ENCODE measurements at regions not wholly inside any gene's neighbourhood (a gene's known extent, or its start where the extent isn't known, plus 50 kb on each side); places are given as distances from the start of the nearest gene placed in this dataset.

DNA sequence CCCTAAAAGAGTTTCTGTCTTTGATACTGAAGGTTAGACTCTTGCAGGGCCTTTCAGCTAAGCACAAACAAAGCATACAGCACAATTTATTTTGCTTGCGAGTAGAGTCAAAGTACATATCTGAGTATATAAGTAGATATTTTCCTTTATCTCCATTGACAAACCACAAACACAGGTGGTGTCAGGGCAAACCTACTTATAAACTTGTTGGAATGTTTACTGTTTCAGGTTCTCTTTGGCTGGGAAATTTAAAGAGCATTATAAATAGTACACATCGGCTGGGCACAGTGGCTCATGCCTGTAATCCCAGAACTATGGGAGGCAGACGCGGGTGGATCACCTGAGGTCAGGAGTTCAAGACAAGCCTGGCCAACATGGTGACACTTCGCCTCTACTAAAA is 442.6 kb upstream of the PSMD7 start:
- H3K36me3 ChIP-seq (ENCODE audit: control insufficient read depth, insufficient read depth, low read length) = no peaks in the 10 kb centered on the region
- H3K4me3 ChIP-seq (ENCODE audit: insufficient read depth, low read depth, low read length) = no peak overlapping the region
- H3K27me3 ChIP-seq (ENCODE audit: control insufficient read depth, insufficient read depth, low read length, poor library complexity, severe bottlenecking) = no peaks in the 10 kb centered on the region
- no peaks in the 10 kb centered on the region for H3K4me1 ChIP-seq (ENCODE audit: control insufficient read depth, insufficient read depth, low read length)
- no peaks in the 10 kb centered on the region for H3K9me3 ChIP-seq (ENCODE audit: control insufficient read depth, low read length)
- 87 to 91% methylated on average over 4 of the region's 5 CpGs for WGBS, 2 experiments
- H3K27ac ChIP-seq (ENCODE audit: insufficient read depth, low read depth, low read length, poor library complexity, severe bottlenecking) = no peak overlapping the region

DNA sequence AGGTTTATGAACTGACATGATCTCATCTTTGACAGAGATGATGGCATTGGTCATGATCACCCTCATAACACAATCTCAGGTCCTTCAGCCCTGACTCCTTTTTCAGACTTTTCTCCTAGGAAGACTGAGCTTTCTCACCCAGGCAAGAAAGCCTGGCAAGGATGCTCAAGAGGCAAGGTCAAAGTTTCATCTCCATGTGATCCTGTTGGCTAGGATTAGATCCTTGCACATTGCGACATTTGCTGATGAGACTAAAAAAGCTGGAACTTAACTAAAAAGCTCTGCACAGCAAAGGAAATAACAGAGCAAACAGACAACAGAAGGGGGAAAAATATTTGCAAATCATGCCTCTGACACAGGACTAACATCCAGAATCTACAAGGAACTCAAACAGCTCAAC is 444.1 kb upstream of the PSMD7 start:
- WGBS, 2 experiments = 92 to 100% methylated on average over 1 of the region's 1 CpG
- no peaks in the 10 kb centered on the region for H3K27me3 ChIP-seq (ENCODE audit: control insufficient read depth, insufficient read depth, low read length, poor library complexity, severe bottlenecking)
- H3K4me1 ChIP-seq (ENCODE audit: control insufficient read depth, insufficient read depth, low read length) = no peaks in the 10 kb centered on the region
- no peak overlapping the region for H3K4me3 ChIP-seq (ENCODE audit: insufficient read depth, low read depth, low read length)
- no peak overlapping the region for H3K27ac ChIP-seq (ENCODE audit: insufficient read depth, low read depth, low read length, poor library complexity, severe bottlenecking)
- no peaks in the 10 kb centered on the region for H3K9me3 ChIP-seq (ENCODE audit: control insufficient read depth, low read length)
- H3K36me3 ChIP-seq (ENCODE audit: control insufficient read depth, insufficient read depth, low read length) = no peaks in the 10 kb centered on the region

DNA sequence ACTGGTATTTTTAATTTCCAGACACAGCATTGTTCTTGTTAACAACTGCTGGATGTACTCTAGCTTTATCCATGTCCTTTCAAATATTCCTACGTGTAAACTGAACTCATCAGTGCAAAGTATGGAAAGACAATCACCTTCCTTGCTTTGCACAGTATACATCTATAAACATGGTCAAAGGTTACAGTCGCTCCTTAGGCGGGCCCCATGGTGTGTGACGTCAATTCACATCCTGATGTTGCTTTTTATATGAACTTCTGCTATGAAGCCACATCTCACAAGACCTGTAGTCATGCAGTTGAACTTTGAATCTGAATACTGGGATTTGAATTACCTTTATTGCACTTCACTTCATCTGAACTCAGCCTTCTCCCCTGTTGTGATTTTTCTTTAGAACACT is 447.6 kb upstream of the PSMD7 start:
- Histone ChIP-seq H3K36me3 (ENCODE audit: control insufficient read depth, insufficient read depth, low read length) (no peaks in the 10 kb centered on the region), H3K27me3 (ENCODE audit: control insufficient read depth, insufficient read depth, low read length, poor library complexity, severe bottlenecking) (no peaks in the 10 kb centered on the region), H3K4me3 (ENCODE audit: insufficient read depth, low read depth, low read length) (no peak overlapping the region), H3K9me3 (ENCODE audit: control insufficient read depth, low read length) (no peaks in the 10 kb centered on the region), H3K4me1 (ENCODE audit: control insufficient read depth, insufficient read depth, low read length) (no peaks in the 10 kb centered on the region), H3K27ac (ENCODE audit: insufficient read depth, low read depth, low read length, poor library complexity, severe bottlenecking) (no peak overlapping the region)
- WGBS, 2 experiments = 79 to 82% methylated on average over 4 of the region's 4 CpGs

DNA sequence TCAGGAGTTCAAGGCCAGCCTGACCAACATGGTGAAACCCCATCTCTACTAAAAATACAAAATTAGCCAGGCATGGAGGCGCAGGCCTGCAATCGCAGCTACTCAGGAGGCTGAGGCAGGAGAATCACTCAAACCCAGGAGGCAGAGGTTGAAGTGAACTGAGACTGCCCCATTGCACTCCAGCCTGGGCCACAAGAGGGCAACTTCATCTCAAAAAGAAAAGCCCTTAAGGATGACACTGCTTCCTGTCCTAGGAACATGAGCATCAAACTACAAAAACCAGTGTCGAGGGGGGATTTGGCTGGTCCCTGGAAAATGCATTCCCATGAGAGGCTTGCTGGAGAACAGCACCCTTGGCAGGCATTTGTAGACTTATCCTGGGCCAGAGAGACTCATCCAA is 449.5 kb upstream of the PSMD7 start:
- Histone ChIP-seq H3K27ac (ENCODE audit: insufficient read depth, low read depth, low read length, poor library complexity, severe bottlenecking) (no peak overlapping the region), H3K4me1 (ENCODE audit: control insufficient read depth, insufficient read depth, low read length) (peaks cover 7% of the 10 kb centered on the region), H3K36me3 (ENCODE audit: control insufficient read depth, insufficient read depth, low read length) (no peaks in the 10 kb centered on the region), H3K9me3 (ENCODE audit: control insufficient read depth, low read length) (no peaks in the 10 kb centered on the region), H3K27me3 (ENCODE audit: control insufficient read depth, insufficient read depth, low read length, poor library complexity, severe bottlenecking) (no peaks in the 10 kb centered on the region), H3K4me3 (ENCODE audit: insufficient read depth, low read depth, low read length) (no peak overlapping the region)
- WGBS, 2 experiments = 94 to 98% methylated on average over 3 of the region's 3 CpGs

DNA sequence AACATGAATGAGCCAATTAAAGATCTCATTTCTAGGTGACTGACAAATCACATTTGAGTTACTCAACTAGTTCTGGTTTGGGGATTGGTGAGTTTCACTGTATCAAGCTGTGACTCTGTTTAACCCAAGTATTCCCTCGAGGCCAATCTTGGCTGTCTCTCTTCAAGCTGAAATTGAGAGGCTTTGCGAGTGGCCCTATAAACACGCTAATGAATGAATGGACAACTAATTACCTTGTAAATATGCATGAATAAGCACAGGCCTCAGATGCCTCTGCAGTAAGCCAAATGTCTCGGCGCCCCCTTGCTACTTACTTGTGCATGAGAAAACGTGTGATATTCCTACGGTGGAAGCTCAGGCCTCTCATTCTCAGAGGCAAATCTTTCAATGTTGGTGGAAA is 450.3 kb upstream of the PSMD7 start:
- Histone ChIP-seq H3K27me3 (ENCODE audit: control insufficient read depth, insufficient read depth, low read length, poor library complexity, severe bottlenecking) (no peaks in the 10 kb centered on the region), H3K9me3 (ENCODE audit: control insufficient read depth, low read length) (no peaks in the 10 kb centered on the region), H3K27ac (ENCODE audit: insufficient read depth, low read depth, low read length, poor library complexity, severe bottlenecking) (no peak overlapping the region), H3K4me1 (ENCODE audit: control insufficient read depth, insufficient read depth, low read length) (peaks cover 7% of the 10 kb centered on the region), H3K36me3 (ENCODE audit: control insufficient read depth, insufficient read depth, low read length) (no peaks in the 10 kb centered on the region), H3K4me3 (ENCODE audit: insufficient read depth, low read depth, low read length) (no peak overlapping the region)
- 71 to 84% methylated on average over 7 of the region's 7 CpGs for WGBS, 2 experiments

DNA sequence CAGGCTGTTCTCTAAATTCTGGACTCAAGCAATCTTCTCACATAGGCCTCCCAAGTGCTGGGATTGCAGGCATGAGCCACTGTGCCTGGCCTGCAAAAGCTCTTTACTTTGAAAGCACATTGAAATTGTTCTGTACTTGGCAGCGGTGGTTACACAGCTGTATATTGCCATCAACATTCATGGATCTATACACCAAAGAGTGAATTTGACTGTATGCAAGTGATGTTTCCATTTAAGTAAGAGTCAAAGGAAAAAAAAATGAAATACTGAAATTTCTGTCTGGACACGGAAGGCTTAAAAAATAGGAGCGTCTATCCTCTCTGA is 450.6 kb upstream of the PSMD7 start:
- Histone ChIP-seq H3K4me3 (ENCODE audit: insufficient read depth, low read depth, low read length) (no peak overlapping the region), H3K9me3 (ENCODE audit: control insufficient read depth, low read length) (no peaks in the 10 kb centered on the region), H3K27me3 (ENCODE audit: control insufficient read depth, insufficient read depth, low read length, poor library complexity, severe bottlenecking) (no peaks in the 10 kb centered on the region), H3K27ac (ENCODE audit: insufficient read depth, low read depth, low read length, poor library complexity, severe bottlenecking) (no peak overlapping the region), H3K36me3 (ENCODE audit: control insufficient read depth, insufficient read depth, low read length) (no peaks in the 10 kb centered on the region), H3K4me1 (ENCODE audit: control insufficient read depth, insufficient read depth, low read length) (peaks cover 7% of the 10 kb centered on the region)
- WGBS, 2 experiments = 97% methylated on average over 3 of the region's 3 CpGs

DNA sequence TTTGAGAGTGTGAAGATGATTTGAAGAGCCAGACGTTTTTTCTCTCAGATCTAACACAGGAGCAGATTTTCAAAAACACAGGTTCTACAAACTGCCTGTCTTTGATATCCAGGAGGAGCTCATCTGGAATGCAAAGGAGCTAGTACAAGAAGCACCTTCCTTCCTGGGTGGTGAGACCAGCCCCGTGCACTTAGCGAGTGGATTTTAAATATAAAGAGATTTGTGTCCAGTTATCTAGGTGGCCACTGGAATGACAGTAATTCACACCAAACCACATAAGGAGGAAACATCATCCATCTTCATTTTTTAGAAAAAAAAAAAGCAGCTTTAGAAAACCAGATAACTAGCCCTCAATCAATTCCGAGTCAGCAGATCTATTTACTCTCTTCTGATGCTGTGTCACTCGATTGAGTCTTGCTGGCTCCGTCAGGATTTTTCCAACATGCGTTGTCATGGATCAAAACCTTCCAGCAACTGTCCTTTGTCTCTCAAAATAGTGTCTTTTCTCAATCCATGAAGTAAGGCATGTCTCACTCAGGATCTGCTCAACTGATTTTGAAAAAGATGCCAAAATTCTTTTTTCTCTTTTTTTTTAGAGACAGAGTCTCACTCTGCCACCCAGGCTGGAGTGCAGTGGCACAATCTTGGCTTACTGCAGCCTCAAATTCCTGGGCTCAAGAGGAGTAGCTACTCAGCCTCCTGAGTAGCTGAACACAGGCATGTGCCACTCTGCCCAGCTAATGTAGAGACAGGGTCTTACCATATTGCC is 451.2 kb upstream of the PSMD7 start:
- no peak overlapping the region for H3K4me3 ChIP-seq (ENCODE audit: insufficient read depth, low read depth, low read length)
- WGBS, 2 experiments = 89 to 93% methylated on average over 6 to 7 of the region's 7 CpGs
- no peaks in the 10 kb centered on the region for H3K9me3 ChIP-seq (ENCODE audit: control insufficient read depth, low read length)
- H3K36me3 ChIP-seq (ENCODE audit: control insufficient read depth, insufficient read depth, low read length) = no peaks in the 10 kb centered on the region
- H3K27me3 ChIP-seq (ENCODE audit: control insufficient read depth, insufficient read depth, low read length, poor library complexity, severe bottlenecking) = no peaks in the 10 kb centered on the region
- H3K4me1 ChIP-seq (ENCODE audit: control insufficient read depth, insufficient read depth, low read length) = peaks cover 7% of the 10 kb centered on the region
- no peak overlapping the region for H3K27ac ChIP-seq (ENCODE audit: insufficient read depth, low read depth, low read length, poor library complexity, severe bottlenecking)

DNA sequence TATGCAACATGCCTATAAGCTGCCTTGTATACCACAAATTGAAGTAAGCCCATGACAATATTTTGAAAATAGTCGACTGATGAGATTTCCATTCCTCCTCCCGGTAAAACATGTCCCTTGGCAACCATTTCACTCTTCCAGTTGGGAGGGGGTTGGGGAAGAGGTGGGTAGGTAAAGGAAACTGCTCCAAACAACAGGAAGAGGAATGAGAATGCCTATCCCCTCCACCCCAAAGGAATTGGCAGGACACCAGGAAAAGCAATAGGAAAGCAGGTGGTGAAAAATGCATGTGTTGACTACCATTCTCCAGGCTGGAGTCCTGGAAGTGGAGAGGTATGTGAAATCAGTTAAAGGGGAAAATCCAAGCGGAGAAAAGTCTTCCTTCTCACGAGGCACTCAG is 455.9 kb upstream of the PSMD7 start:
- H3K9me3 ChIP-seq (ENCODE audit: control insufficient read depth, low read length) = no peaks in the 10 kb centered on the region
- H3K27me3 ChIP-seq (ENCODE audit: control insufficient read depth, insufficient read depth, low read length, poor library complexity, severe bottlenecking) = no peaks in the 10 kb centered on the region
- no peak overlapping the region for H3K4me3 ChIP-seq (ENCODE audit: insufficient read depth, low read depth, low read length)
- peaks cover 7% of the 10 kb centered on the region for H3K4me1 ChIP-seq (ENCODE audit: control insufficient read depth, insufficient read depth, low read length)
- no peak overlapping the region for H3K27ac ChIP-seq (ENCODE audit: insufficient read depth, low read depth, low read length, poor library complexity, severe bottlenecking)
- no peaks in the 10 kb centered on the region for H3K36me3 ChIP-seq (ENCODE audit: control insufficient read depth, insufficient read depth, low read length)
- 95% methylated on average over 2 to 4 of the region's 4 CpGs for WGBS, 2 experiments

DNA sequence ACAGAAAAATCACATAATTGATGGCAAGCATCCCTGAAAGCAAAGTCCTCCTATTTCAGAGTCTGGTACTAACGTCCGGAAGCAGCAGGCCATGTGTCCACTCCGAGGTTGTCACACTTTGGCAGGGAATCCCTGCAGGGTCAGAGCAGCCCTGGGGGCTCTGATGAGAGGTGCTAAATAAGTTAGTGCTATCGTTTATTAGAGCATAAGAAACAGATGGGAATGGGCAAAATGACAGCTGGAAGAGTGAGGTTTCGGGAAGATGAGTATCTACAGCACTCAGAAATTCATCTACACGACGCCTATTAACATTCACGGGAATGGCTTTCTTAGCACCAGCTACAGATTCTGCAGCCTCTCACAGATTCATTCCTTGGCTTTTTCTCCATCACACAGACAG is 465.4 kb upstream of the PSMD7 start:
- WGBS, 2 experiments = 93 to 94% methylated on average over 8 of the region's 8 CpGs
- Histone ChIP-seq H3K27me3 (ENCODE audit: control insufficient read depth, insufficient read depth, low read length, poor library complexity, severe bottlenecking) (no peaks in the 10 kb centered on the region), H3K4me3 (ENCODE audit: insufficient read depth, low read depth, low read length) (no peak overlapping the region), H3K9me3 (ENCODE audit: control insufficient read depth, low read length) (no peaks in the 10 kb centered on the region), H3K4me1 (ENCODE audit: control insufficient read depth, insufficient read depth, low read length) (no peaks in the 10 kb centered on the region), H3K36me3 (ENCODE audit: control insufficient read depth, insufficient read depth, low read length) (no peaks in the 10 kb centered on the region), H3K27ac (ENCODE audit: insufficient read depth, low read depth, low read length, poor library complexity, severe bottlenecking) (no peak overlapping the region)

DNA sequence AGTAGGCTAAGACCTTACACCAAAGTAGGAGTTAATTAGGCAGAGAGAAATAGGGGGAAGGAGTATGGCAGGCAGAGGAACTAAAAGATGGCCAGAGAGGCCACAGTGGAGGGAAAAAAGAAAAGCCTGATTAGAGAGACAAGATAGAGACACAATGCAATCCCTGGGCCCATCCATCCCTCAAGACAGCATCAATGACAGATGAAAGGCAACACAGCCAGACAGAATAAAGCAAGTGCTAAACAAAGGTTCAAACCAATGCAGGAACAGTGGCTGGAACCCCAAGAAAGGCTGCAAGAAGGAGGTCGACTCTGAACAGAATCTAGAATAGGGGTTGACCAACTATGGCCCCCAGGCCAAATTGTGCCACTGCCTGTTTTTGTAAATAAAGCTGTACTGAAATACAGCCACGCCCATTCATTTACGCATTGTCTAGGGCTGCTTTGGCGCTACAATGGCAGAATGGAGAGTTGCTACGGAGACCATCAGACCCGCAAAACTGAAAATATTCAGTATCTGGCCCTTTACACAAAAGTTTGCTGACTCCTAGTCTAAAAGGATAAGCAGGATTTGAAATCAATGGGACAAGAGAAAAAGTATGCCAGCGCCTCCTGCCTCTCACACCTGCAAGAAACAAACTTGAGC is 473.3 kb upstream of the PSMD7 start:
- WGBS, 2 experiments = 89 to 90% methylated on average over 7 of the region's 7 CpGs
- no peaks in the 10 kb centered on the region for H3K27me3 ChIP-seq (ENCODE audit: control insufficient read depth, insufficient read depth, low read length, poor library complexity, severe bottlenecking)
- peak overlapping the region; percentile 11 for H3K27ac ChIP-seq (ENCODE audit: insufficient read depth, low read depth, low read length, poor library complexity, severe bottlenecking)
- peaks cover 12% of the 10 kb centered on the region for H3K4me1 ChIP-seq (ENCODE audit: control insufficient read depth, insufficient read depth, low read length)
- H3K9me3 ChIP-seq (ENCODE audit: control insufficient read depth, low read length) = no peaks in the 10 kb centered on the region
- H3K36me3 ChIP-seq (ENCODE audit: control insufficient read depth, insufficient read depth, low read length) = no peaks in the 10 kb centered on the region
- no peak overlapping the region for H3K4me3 ChIP-seq (ENCODE audit: insufficient read depth, low read depth, low read length)

Data from ectodermal cell (in vitro differentiated cells).